Astrocyte (in vitro differentiated cells and primary cell): ENCODE measurements at regions not wholly inside any gene's neighbourhood (a gene's known extent, or its start where the extent isn't known, plus 50 kb on each side); places are given as distances from the start of the nearest gene placed in this dataset.
A peak's percentile ranks its signal among the peaks of the same experiment; 100 is the strongest.

ENCODE experiments used
- DNase-seq: peaks from one replicate; pipeline ENCODE4 v3.0.0-alpha.2; 2010; ENCODE audit warnings: low read depth
- FAIRE-seq: peaks from 2 replicates; lab custom pipeline; 2011; peaks lifted over from hg19 to GRCh38; lab: Jason Lieb, UNC
- H2AFZ ChIP-seq: 2 replicates; pipeline ENCODE4 v1.6.0; 2012; ENCODE audit warnings: low read depth, low read length, inconsistent platforms
- H3K27ac ChIP-seq: 2 replicates; pipeline ENCODE4 v1.5.1; 2011; ENCODE audit warnings: low read depth, low read length, inconsistent platforms
- H3K27me3 ChIP-seq: 2 replicates; pipeline ENCODE4 v1.6.0; 2011; ENCODE audit warnings: low read length, inconsistent platforms; ENCODE audit not compliant: insufficient read depth
- H3K36me3 ChIP-seq: 2 replicates; pipeline ENCODE4 v1.5.1; 2011; ENCODE audit warnings: low read length, inconsistent platforms; ENCODE audit not compliant: insufficient read depth
- H3K4me1 ChIP-seq: 2 replicates; pipeline ENCODE4 v1.5.1; 2011; ENCODE audit warnings: low read length, inconsistent platforms; ENCODE audit not compliant: insufficient read depth
- H3K4me2 ChIP-seq: 2 replicates; pipeline ENCODE4 v1.6.0; 2012; ENCODE audit warnings: low read length, inconsistent platforms
- H3K4me3 ChIP-seq: 2 replicates; pipeline ENCODE4 v1.5.1; 2011; ENCODE audit warnings: low read depth, mild to moderate bottlenecking, low read length, inconsistent platforms; ENCODE audit not compliant: insufficient read depth
- H3K79me2 ChIP-seq: 2 replicates; pipeline ENCODE4 v1.6.0; 2012; ENCODE audit warnings: mild to moderate bottlenecking, low read length, inconsistent platforms; ENCODE audit not compliant: insufficient read depth
- H3K9ac ChIP-seq: 2 replicates; pipeline ENCODE4 v1.6.0; 2012; ENCODE audit warnings: mild to moderate bottlenecking, low read length, inconsistent platforms
- H3K9me3 ChIP-seq: 2 replicates; pipeline ENCODE4 v1.5.1; 2012; ENCODE audit warnings: low read depth, mild to moderate bottlenecking, low read length, inconsistent platforms; ENCODE audit not compliant: insufficient read depth
- H4K20me1 ChIP-seq: 2 replicates; pipeline ENCODE4 v1.6.0; 2012; ENCODE audit warnings: low read length, inconsistent platforms; ENCODE audit not compliant: insufficient read depth
- H3K27ac Mint-ChIP-seq: one replicate; pipeline ENCODE4 v1.8.0; 2021; ENCODE audit warnings: mild to moderate bottlenecking, mixed read lengths; ENCODE audit not compliant: unreplicated experiment
- H3K27me3 Mint-ChIP-seq: one replicate; pipeline ENCODE4 v1.8.0; 2021; ENCODE audit warnings: low read depth, mixed read lengths; ENCODE audit not compliant: unreplicated experiment
- H3K36me3 Mint-ChIP-seq: one replicate; pipeline ENCODE4 v1.8.0; 2021; ENCODE audit warnings: low read depth, mixed read lengths; ENCODE audit not compliant: unreplicated experiment
- H3K4me1 Mint-ChIP-seq: one replicate; pipeline ENCODE4 v1.8.0; 2021; ENCODE audit warnings: low read depth, mixed read lengths; ENCODE audit not compliant: unreplicated experiment
- H3K4me3 Mint-ChIP-seq: one replicate; pipeline ENCODE4 v1.8.0; 2021; ENCODE audit warnings: mild to moderate bottlenecking, moderate library complexity, mixed read lengths; ENCODE audit not compliant: unreplicated experiment
- H3K9me3 Mint-ChIP-seq: one replicate; pipeline ENCODE4 v1.8.0; 2021; ENCODE audit warnings: mild to moderate bottlenecking, mixed read lengths; ENCODE audit not compliant: unreplicated experiment
- EZH2 ChIP-seq: IDR thresholded peaks from 2 replicates; pipeline ENCODE4 v1.6.1; 2012; ENCODE audit warnings: mild to moderate bottlenecking, low read length, inconsistent platforms; ENCODE audit not compliant: insufficient read depth
- TF ChIP-seq, protein P1 (sequence below): IDR thresholded peaks from 2 replicates; pipeline ENCODE4 v1.5.1; 2011; ENCODE audit warnings: low read depth, mild to moderate bottlenecking, inconsistent platforms, low read length, moderate library complexity; ENCODE audit not compliant: insufficient read depth

DNA sequence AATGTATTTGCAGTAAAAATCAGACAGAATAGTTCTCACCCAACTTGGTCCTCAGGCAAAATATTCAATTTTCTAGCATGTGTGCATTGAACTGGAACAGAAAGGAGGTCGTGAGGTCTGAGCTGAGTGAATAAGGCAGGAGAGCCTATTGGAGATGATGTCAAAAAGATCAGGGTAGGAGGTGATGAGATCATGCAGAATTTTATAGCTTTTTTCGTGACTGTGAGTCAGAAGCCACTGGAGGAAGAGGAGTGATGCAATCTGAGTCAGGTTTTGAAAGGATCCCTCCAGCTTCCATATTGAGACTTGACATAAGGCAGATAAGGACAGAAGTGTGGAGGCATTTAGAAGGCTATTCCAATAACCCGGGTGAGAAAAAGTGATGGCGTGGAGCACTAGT is 299.5 kb upstream of the SOX11 start:
- Histone ChIP-seq H3K9ac (no peak overlapping the region), H4K20me1 (no peaks in the 10 kb centered on the region), H3K36me3 (no peaks in the 10 kb centered on the region), H3K4me2 (no peak overlapping the region), H2AFZ (no peak overlapping the region), H3K27ac (no peak overlapping the region), H3K9me3 (no peaks in the 10 kb centered on the region), H3K79me2 (no peaks in the 10 kb centered on the region), H3K4me3 (no peak overlapping the region), H3K4me1 (no peaks in the 10 kb centered on the region), H3K27me3 (no peaks in the 10 kb centered on the region)
- FAIRE-seq (no peak), DNase-seq (peak; percentile 10)
- Mint-ChIP-seq H3K27ac (peak overlapping the region; percentile 9), H3K9me3 (peaks cover 4% of the 10 kb centered on the region), H3K4me1 (no peaks in the 10 kb centered on the region), H3K36me3 (no peaks in the 10 kb centered on the region), H3K4me3 (no peak overlapping the region), H3K27me3 (no peaks in the 10 kb centered on the region)
- TF ChIP-seq EZH2 = no peak
- TF ChIP-seq, protein P1, sequence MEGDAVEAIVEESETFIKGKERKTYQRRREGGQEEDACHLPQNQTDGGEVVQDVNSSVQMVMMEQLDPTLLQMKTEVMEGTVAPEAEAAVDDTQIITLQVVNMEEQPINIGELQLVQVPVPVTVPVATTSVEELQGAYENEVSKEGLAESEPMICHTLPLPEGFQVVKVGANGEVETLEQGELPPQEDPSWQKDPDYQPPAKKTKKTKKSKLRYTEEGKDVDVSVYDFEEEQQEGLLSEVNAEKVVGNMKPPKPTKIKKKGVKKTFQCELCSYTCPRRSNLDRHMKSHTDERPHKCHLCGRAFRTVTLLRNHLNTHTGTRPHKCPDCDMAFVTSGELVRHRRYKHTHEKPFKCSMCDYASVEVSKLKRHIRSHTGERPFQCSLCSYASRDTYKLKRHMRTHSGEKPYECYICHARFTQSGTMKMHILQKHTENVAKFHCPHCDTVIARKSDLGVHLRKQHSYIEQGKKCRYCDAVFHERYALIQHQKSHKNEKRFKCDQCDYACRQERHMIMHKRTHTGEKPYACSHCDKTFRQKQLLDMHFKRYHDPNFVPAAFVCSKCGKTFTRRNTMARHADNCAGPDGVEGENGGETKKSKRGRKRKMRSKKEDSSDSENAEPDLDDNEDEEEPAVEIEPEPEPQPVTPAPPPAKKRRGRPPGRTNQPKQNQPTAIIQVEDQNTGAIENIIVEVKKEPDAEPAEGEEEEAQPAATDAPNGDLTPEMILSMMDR = no peak

- Histone ChIP-seq H3K4me1 (no peaks in the 10 kb centered on the region), H2AFZ (no peak overlapping the region), H4K20me1 (no peaks in the 10 kb centered on the region), H3K4me3 (no peak overlapping the region), H3K27ac (no peak overlapping the region), H3K79me2 (no peaks in the 10 kb centered on the region), H3K9ac (no peak overlapping the region), H3K9me3 (no peaks in the 10 kb centered on the region), H3K27me3 (no peaks in the 10 kb centered on the region), H3K36me3 (no peaks in the 10 kb centered on the region), H3K4me2 (no peak overlapping the region)
- Mint-ChIP-seq H3K27ac (no peak overlapping the region), H3K4me3 (no peak overlapping the region), H3K36me3 (no peaks in the 10 kb centered on the region), H3K4me1 (no peaks in the 10 kb centered on the region), H3K9me3 (peaks cover 4% of the 10 kb centered on the region), H3K27me3 (no peaks in the 10 kb centered on the region)
- no peak for FAIRE-seq
- TF ChIP-seq EZH2 = no peak
- no peak for DNase-seq
Measured at GRCh38 chr2:5393474-5393873, 298.7 kb upstream of the SOX11 start.

DNA sequence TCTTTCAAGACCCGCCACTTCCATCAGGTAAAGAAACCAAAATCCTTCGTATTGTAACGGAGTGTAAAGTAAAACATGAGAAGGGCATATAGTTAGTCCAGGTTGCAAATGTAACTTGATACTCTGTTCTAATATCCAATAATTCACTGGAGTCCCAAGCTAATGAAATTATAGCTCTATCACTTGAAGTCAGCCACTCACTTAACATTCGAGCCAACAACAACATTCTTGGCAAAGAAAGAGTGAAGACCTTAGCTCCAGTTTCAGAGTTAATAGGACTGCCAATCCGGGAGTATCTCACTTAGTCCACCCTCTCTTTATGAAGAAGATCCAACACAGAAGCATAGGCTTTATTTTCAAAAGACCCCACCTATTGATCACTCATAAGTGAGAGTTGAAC is 298.0 kb upstream of the SOX11 start:
- H3K9me3 ChIP-seq = no peaks in the 10 kb centered on the region
- H3K27ac Mint-ChIP-seq = no peak overlapping the region
- no peaks in the 10 kb centered on the region for H3K27me3 Mint-ChIP-seq
- H3K9me3 Mint-ChIP-seq = peaks cover 4% of the 10 kb centered on the region
- H4K20me1 ChIP-seq = no peaks in the 10 kb centered on the region
- no peak overlapping the region for H3K27ac ChIP-seq
- peak; percentile 9 for DNase-seq
- no peaks in the 10 kb centered on the region for H3K79me2 ChIP-seq
- H2AFZ ChIP-seq = no peak overlapping the region
- FAIRE-seq = no peak
- H3K4me3 ChIP-seq = no peak overlapping the region
- H3K9ac ChIP-seq = no peak overlapping the region
- H3K27me3 ChIP-seq = no peaks in the 10 kb centered on the region
- H3K4me2 ChIP-seq = no peak overlapping the region
- TF ChIP-seq, protein P1 = no peak
- TF ChIP-seq EZH2 = no peak
- no peaks in the 10 kb centered on the region for H3K4me1 ChIP-seq
- H3K36me3 ChIP-seq = no peaks in the 10 kb centered on the region
- no peaks in the 10 kb centered on the region for H3K4me1 Mint-ChIP-seq
- no peaks in the 10 kb centered on the region for H3K36me3 Mint-ChIP-seq
- no peak overlapping the region for H3K4me3 Mint-ChIP-seq
